GM12865 (cell line): ENCODE measurements at regions not wholly inside any gene's neighbourhood (a gene's known extent, or its start where the extent isn't known, plus 50 kb on each side); places are given as distances from the start of the nearest gene placed in this dataset.

Experiments
- DNase-seq: peaks from one replicate; pipeline ENCODE4 v3.0.0; 2010; ENCODE audit warnings: low read depth
- H3K4me3 ChIP-seq: 2 replicates; pipeline ENCODE4 v1.5.1; 2011; ENCODE audit warnings: mild to moderate bottlenecking, low read depth, low read length, control low read depth
- CTCF ChIP-seq: IDR thresholded peaks from 2 replicates; pipeline ENCODE4 v1.5.1; 2011; ENCODE audit warnings: low read length, control low read depth, low read depth, inconsistent platforms; ENCODE audit not compliant: insufficient read depth; ENCODE audit errors: missing control alignments

GRCh38 chr7:109125001-109125400, 555.3 kb downstream of the DNAJB9 start:
- H3K4me3 ChIP-seq: no peak overlapping the region
- TF ChIP-seq CTCF: no peak

DNA sequence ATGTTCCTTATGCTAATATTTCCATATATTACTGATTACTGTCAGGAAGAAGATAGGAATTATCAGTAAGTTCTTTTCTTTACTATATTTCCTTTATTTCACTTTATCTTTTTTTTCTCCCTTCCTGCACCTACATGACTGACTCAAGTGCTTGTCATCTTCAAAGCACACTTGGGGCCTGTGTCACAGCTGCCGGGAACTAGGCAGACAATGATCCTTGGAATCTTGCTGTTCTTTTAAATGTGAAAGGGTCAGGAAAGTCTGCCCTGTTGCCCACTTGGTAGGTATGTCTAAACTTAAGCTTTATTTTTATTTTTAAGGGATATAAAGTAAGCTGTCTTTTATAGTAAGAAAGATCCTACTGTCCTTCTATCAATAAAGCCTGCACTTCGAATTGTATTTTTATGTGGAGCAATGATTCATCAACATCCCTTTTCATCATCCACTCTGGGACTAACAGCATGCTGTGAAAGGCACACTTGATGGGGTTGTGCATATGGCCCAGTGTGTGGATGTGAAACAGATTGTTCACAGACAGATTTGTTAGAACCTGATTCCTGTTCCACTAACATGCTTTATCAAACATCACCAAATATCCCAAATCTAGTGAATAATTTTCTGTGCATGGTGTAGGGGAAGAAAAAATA, 556.9 kb downstream of the DNAJB9 start:
- no peak for TF ChIP-seq CTCF
- no peak for DNase-seq
- H3K4me3 ChIP-seq: no peak overlapping the region

More at GRCh38 chr7:109125001-109125400, 555.3 kb downstream of the DNAJB9 start:
- no peak for DNase-seq

DNA sequence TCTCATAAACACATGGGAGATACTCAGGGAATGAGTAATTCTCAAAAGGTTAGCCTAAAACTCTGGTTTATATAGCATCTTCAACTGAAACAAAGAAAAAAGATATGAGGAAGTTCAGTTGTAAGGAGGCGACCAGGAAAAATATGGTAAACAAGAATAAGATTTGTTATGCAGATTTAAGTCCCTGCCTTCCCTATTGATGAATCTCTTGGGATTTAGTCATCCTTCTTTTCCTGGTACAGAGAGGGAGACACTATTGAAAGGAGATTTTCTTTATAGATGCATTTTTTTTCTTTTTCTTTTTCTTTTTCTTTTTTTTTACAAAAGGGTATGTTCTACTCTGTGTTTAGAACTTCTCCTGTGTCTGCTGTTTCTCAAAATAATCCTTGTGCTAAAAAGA, 557.5 kb downstream of the DNAJB9 start:
- no peak for TF ChIP-seq CTCF
- H3K4me3 ChIP-seq: no peak overlapping the region
- no peak for DNase-seq

DNA sequence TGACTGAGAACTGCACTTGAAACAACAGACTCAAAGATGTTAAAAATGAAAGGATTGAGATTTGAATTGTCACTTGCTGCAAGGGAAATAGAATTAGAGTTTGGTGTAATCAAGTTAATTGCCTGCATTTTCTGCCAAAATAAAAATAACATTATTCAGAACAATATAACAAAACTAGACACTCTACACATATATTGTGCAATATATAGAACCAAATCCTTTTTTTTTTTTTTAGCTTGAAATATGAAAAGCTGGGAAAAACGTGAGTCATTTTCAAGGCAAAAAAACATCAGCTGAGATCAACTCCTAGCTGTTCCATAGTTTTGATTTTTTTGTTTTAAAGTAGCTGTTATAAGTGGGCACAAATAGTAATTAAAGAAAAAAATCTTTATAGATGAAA, 561.5 kb downstream of the DNAJB9 start:
- no peak for DNase-seq
- H3K4me3 ChIP-seq: no peak overlapping the region
- TF ChIP-seq CTCF: no peak

DNA sequence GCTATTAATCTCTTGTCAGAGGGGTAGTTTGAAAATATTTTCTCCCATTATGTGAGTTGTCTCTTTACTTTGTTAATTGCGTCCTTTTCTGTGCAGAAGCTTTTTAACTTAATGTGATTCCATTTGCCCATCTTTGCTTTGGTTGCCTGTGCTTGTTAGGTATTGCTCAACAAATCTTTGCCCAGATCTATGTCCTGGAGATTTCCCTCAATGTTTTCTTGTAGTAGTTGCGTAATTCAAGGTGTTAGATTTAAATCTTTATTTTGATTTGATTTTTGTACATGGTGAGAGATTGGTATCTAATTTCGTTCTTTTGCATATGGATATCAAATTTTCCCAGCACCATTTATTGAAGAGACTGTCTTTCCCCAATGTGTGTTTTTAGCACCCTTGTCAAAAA, 567.2 kb downstream of the DNAJB9 start:
- TF ChIP-seq CTCF: no peak
- no peak for DNase-seq
- no peak overlapping the region for H3K4me3 ChIP-seq

GRCh38 chr7:109154748-109155147, 585.1 kb downstream of the DNAJB9 start:
- no peak for DNase-seq
- H3K4me3 ChIP-seq: no peak overlapping the region
- TF ChIP-seq CTCF: no peak

GRCh38 chr7:109158246-109158645, 588.6 kb downstream of the DNAJB9 start:
- no peak overlapping the region for H3K4me3 ChIP-seq
- TF ChIP-seq CTCF: no peak
- DNase-seq: no peak
